GM13977 (cell line): ENCODE measurements at regions not wholly inside any gene's neighbourhood (a gene's known extent, or its start where the extent isn't known, plus 50 kb on each side); places are given as distances from the start of the nearest gene placed in this dataset.

Experiments
- DNase-seq: peaks from one replicate; pipeline ENCODE4 v3.0.0; 2012; ENCODE audit warnings: low spot score
- CTCF ChIP-seq: IDR thresholded peaks from 2 replicates; pipeline ENCODE4 v1.5.1; 2012; ENCODE audit warnings: mild to moderate bottlenecking, control low read depth; ENCODE audit not compliant: insufficient read depth; ENCODE audit errors: extremely low read depth, missing control alignments
- in situ Hi-C: fragments of 300-500 bp; cut with MboI; formaldehyde crosslinking; loops from one replicate; pipeline ENCODE4 v1.12.0; 2022; ENCODE audit warnings: low sequenced_read_pairs, low pct_unique_long_range_greater_than_20kb, mixed read lengths, inconsistent platforms; ENCODE audit not compliant: unreplicated experiment

- no peak for TF ChIP-seq CTCF
- no peak for DNase-seq
- in situ Hi-C loops, result no loop called here
These were observed 123.1 kb downstream of the ZNF664 start for GRCh38 chr12:124096109-124096508.

- DNase-seq, result no peak
- TF ChIP-seq CTCF, result no peak
- in situ Hi-C loops, result no loop called here
These were observed 123.9 kb downstream of the ZNF664 start for GRCh38 chr12:124096869-124097434.

GRCh38 chr12:124097701-124098100 is 124.7 kb downstream of the ZNF664 start:
- TF ChIP-seq CTCF, result no peak
- in situ Hi-C loops, result no loop called here
- no peak for DNase-seq

- TF ChIP-seq CTCF, result no peak
- in situ Hi-C loops, result no loop called here
- no peak for DNase-seq
These were observed 125.2 kb downstream of the ZNF664 start for GRCh38 chr12:124098101-124098757.

- in situ Hi-C loops, result no loop called here
- no peak for DNase-seq
These were observed 125.9 kb downstream of the ZNF664 start for GRCh38 chr12:124098887-124099286.

GRCh38 chr12:124099661-124100060 is 126.6 kb downstream of the ZNF664 start:
- in situ Hi-C loops, result no loop called here
- no peak for DNase-seq
- TF ChIP-seq CTCF, result no peak

More at GRCh38 chr12:124098887-124099286, 125.9 kb downstream of the ZNF664 start:
- no peak for TF ChIP-seq CTCF
